ENCODE measurements at regions not wholly inside any gene's neighbourhood (a gene's known extent, or its start where the extent isn't known, plus 50 kb on each side); places are given as distances from the start of the nearest gene placed in this dataset.

GRCh38 chr1:30051777-30052176, 671.6 kb downstream of the MATN1 start:
- no peak for DNase-seq (ENCODE audit: low read depth)

- no peak for DNase-seq (ENCODE audit: low read depth)
These were observed 673.6 kb downstream of the MATN1 start for GRCh38 chr1:30049748-30050296.

GRCh38 chr1:30048905-30049304, 674.5 kb downstream of the MATN1 start:
- DNase-seq (ENCODE audit: low read depth) = no peak

GRCh38 chr1:30047576-30047975, 675.8 kb downstream of the MATN1 start:
- DNase-seq (ENCODE audit: low read depth) = no peak

GRCh38 chr1:30046751-30047150, 676.6 kb downstream of the MATN1 start:
- no peak for DNase-seq (ENCODE audit: low read depth)

- no peak for DNase-seq (ENCODE audit: low read depth)
These were observed 677.9 kb downstream of the MATN1 start for GRCh38 chr1:30045304-30046090.

- DNase-seq (ENCODE audit: low read depth) = no peak
These were observed 678.7 kb downstream of the MATN1 start for GRCh38 chr1:30044656-30045144.

GRCh38 chr1:30043731-30044408, 679.5 kb downstream of the MATN1 start:
- no peak for DNase-seq (ENCODE audit: low read depth)

GRCh38 chr1:30043256-30043655, 680.1 kb downstream of the MATN1 start:
- DNase-seq (ENCODE audit: low read depth) = no peak

- DNase-seq (ENCODE audit: low read depth) = no peak
These were observed 680.8 kb downstream of the MATN1 start for GRCh38 chr1:30042438-30043147.

GRCh38 chr1:30041741-30042437, 681.5 kb downstream of the MATN1 start:
- no peak for DNase-seq (ENCODE audit: low read depth)

- no peak for DNase-seq (ENCODE audit: low read depth)
These were observed 683.0 kb downstream of the MATN1 start for GRCh38 chr1:30040081-30041019.

- peak; percentile 13 for DNase-seq (ENCODE audit: low read depth)
These were observed 683.9 kb downstream of the MATN1 start for GRCh38 chr1:30039354-30040080.

GRCh38 chr1:30038134-30039025, 685.0 kb downstream of the MATN1 start:
- DNase-seq (ENCODE audit: low read depth) = no peak

GRCh38 chr1:30037251-30038118, 685.9 kb downstream of the MATN1 start:
- DNase-seq (ENCODE audit: low read depth) = no peak

GRCh38 chr1:30036666-30037065, 686.7 kb downstream of the MATN1 start:
- no peak for DNase-seq (ENCODE audit: low read depth)

GRCh38 chr1:30036229-30036547, 687.2 kb downstream of the MATN1 start:
- no peak for DNase-seq (ENCODE audit: low read depth)

Data from renal cortical epithelial cell (primary cell).